NCI-H1930 (cell line): ENCODE measurements at regions not wholly inside any gene's neighbourhood (a gene's known extent, or its start where the extent isn't known, plus 50 kb on each side); places are given as distances from the start of the nearest gene placed in this dataset.
A peak's percentile ranks its signal among the peaks of the same experiment; 100 is the strongest.

Source experiments
- DNase-seq, 2 experiments: peaks; one replicate each; lab custom pipeline; 2025; lab: John Stamatoyannopoulos, UW

DNA sequence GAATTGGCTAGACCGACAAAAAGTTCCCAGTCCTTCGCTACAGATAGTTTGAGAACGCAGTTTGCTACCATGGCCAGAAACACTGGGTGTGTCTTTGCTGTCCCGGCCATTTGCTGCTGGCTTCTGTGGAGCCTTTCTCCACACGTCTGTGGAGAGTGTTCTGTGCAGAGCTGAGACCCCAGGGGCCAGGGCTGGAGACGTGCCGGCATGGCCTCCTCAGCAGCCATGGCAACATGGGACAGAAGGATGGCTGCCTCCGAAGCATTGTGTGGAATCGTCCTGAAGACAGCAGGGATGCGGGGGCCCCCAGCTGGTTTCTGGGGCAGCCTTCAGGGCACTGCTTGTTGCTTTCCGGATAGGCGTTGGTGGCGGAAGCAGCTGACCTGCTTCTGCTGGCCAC is 142.8 kb downstream of the GADD45G start:
- DNase-seq: no peak

DNA sequence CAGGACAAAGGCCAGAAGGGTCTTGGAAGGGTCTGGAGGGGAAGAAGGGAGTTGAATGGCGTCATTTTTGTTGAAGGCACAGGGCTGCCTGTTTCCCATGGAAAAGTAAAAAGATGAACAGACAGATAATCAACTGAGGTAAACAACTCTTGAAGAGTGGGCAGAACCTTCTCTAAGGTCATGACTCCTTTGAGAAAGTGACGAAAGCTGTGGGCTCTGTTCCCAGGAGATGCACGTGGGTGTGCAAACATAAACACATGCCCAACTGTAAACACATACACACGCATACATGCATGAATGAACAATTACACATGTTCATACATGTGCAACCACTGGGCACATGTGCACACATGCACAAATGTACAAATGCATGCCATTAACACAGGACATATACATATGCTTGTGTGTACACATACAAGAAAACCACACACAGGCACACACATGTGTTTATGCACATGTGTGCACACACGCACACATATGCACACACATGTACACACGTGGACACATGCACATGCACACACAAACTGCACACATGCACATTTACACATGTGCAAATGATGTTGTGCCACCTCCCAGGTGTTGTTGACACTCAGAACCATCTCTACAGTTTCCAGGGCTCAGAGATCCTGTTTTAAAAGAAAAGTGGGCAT is 143.3 kb downstream of the GADD45G start:
- no peak for DNase-seq

DNA sequence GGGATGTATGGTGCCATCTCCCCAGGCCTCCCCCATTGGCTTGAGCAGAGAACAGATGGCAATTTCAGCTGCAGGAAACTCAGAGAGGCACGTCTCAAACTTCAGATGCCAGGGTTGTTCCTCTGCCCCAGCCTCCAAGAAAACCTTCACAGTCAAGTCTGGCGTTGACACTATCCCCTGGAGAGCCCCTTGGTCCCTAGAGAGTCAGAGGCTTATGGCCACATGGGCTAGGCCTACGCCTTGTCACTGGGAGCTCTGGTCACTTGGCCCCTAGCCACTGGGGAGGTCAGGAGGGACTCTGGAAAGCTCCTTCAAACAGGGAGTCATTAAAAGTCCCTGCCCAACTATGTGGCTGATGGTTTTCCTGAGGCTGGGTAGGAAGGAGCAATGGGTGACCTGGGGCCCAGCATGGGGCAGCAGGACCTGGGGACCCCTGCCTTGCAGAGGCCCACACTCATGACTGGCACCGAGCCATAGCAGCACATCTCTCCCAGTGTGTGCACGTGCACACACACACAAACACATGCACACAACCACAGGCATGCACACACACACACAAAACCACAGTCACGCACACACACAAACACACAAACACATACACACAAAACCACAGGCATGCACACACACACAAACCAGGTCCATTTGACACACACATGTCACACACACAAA is 144.2 kb downstream of the GADD45G start:
- no peak for DNase-seq

DNA sequence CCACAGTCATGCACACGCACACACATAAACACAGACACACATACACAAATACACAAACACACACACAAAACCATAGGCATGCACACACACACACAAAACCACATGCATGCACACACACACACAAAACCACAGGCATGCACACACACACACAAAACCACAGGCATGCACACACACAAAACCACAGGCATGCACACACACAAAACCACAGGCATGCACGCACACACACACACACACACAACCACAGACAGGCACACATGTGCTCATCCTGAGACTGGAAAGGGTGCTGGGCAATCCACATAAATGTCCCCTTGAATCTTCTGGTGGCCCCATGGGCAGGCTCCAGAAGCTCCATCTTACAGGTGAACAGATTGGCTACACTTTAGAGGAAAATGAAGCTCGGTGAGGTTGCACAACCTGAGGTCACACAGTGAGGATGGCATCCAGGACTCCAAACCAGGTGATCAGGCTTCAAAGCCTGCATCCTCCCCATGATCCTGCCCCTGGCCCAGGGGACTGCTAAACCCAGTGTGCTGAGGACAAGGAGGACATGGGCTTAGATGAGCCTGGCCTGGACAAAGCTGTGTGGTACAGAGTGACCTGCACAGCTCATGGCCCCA is 144.8 kb downstream of the GADD45G start:
- no peak for DNase-seq

DNA sequence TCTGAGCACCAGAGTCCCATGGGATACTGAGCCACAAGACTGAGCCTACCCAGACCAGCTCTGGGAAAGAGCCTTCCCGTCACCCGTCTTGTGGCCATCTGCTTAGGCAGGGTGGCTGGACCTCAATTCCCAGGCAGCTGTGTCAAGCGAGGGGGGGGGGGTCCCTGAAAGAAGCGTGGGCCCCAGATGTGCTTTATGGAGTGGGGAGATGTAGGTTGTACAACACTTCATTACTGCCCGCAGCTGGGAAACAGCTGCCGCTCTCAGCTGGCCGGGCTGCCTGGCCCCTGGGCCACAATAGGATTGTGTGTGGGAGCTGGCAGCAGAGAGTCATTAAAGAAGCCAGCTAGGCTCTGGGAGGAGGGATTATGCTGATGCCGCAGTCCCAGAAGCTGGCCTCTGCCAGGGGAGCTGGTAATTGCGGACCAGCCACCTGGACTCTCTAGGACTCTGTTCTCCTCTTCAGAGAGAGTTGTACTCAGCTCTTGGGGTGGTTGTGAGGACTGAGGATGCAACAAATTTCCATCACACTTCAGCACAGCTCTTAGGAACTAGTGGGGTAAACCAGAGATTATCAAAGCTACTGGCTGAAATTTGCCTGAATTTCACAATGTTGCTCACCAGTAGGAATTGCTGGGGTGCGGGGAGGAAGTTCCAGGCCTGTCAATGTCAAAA is 145.4 kb downstream of the GADD45G start:
- no peak for DNase-seq

DNA sequence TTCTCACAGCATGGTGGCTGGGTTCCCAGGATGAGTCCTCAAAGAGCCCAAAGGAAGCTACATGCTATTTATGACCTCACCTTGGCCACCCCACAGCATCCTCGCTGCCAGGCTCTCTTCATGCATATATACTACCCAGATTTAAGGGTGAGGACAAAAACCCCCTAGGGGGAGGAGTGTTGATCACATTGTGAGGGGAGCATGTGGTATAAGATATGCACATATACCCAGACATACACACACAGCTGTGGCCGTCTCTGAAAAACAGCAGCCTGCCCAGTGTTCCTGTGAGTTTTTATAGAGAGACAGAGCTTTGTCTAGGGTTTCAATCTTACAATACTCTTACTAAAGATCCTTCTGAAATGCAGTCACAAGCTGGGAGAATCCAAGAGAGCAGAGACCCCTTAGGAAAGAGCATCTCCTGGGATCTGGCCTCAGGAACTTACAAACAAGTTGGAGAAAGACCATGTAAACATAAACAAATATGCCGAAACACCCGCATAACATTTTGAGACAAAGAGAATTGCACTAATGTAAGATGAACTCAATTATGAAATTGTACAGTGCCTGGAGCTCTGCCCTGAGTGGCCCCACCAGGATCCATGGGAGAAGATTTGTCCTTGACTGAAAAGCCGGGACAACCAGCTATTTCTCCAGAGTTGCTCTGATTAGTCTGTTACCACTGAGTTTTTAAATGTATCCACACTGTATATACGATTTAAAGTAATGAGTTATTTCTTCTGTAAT is 146.4 kb downstream of the GADD45G start:
- DNase-seq: no peak

DNA sequence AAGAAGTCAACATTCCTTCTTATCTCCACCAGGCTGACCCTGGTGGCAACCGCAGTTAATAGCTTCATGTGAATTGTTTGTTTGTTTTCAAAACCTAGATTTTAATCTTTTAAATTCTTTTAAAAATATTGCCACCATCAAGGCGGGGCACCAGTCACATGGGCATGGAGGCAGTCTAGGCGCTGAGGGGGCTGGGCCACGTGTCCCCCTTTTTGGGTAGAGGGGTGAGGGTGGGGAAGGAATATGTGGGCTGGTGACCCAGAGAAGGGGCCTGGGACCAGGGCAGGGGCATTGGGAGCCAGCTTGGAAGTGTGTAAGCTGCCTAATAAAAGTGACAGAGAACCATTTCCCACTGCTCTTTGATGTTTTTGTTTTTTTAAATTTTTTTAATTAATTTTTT is 147.3 kb downstream of the GADD45G start:
- DNase-seq: no peak

DNA sequence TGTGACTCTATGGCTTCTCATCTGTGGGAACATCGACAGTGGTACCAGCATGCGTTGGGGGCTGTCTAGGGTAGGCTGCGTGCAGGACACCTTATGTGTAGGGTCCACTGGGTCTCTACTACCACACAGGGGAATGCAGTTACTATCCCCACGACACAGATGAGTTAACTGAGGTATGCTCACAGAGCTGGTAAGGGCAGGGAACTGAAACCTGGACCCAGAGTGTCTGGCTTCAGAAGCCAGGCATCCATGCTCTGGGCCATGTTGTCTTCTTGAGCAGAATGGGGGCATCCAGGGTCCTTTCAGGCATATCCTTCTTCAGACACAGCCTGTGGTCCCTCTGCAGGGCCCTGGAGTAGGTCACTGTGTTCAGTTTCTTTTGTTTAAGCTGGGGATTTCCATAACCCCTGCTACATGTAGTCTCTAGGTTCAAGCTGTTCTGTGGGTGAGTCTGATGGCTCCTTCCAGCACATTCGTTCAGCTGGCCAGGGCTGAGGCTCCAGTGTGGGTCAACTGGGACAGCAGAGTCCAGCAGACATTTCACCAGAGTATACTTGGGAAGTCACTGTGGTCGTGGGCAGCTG is 148.8 kb downstream of the GADD45G start:
- no peak for DNase-seq

DNA sequence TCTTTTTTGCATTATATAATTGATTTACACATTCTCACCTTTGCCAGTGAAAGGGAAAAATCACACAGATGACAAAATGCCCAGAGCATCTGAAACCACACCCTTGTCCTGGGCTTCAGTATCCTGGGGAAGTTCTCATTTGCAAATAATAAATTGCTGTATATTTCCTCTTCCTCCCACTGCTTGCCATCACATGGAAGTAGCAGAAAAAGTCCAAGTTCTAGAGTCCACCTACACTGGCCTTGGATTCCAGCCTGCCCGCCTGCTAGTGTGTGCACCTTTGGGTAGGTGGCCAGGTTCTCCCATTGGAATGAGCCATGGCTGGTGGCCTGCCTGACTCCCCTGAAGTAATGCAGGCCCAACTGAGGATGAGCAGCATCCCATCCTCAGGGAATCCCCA is 149.4 kb downstream of the GADD45G start:
- DNase-seq: no peak

DNA sequence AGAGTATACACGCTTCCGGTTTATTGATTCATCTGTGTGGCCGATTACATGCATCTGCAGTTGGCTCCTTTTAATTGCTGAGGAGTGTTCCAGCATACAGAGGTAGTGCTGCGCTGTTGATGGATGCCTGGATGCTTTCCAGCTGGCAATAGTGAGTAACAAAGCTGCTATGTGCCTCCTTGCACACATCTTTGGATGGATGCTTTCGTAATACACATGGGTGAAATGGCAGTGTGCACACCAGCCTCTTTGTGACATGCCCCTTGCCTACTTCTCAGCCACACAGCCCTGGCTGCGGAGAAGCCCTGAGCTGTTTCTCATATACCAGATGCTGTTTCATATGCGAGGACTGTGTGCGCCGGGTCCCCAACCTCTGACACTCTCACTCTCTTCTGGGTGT is 151.0 kb downstream of the GADD45G start:
- no peak for DNase-seq

DNA sequence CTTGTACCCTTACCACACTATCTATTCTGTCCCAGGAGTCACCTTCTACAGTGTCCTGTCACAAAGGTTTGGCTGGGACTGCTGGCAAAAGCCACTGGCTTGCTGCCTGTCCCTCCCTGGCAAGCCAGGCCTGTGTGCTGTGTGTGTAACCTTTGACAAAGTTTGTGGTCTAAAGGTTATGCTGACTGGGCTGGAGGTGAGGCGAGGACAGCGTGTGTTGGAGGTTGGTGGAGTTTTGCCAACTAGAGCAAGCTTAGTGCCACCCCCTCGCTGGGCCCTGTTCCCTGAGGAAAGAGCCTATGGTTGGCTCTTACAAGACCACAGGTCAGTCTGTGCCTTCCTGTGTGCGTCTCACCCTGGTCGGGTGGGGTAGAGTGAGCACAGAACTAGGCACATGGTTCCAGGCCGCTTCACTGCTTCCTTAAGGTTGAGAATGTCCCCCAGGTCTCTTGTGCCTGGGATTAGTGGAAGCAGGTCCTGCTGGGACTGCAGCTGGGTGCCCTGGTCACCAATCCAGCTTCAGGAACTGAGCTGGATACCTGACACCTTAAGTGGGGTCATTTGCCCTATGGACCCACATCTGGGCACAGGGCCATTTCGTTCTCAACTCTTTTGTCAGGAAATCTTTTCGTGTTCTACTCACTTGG is 152.2 kb downstream of the GADD45G start:
- DNase-seq: no peak

DNA sequence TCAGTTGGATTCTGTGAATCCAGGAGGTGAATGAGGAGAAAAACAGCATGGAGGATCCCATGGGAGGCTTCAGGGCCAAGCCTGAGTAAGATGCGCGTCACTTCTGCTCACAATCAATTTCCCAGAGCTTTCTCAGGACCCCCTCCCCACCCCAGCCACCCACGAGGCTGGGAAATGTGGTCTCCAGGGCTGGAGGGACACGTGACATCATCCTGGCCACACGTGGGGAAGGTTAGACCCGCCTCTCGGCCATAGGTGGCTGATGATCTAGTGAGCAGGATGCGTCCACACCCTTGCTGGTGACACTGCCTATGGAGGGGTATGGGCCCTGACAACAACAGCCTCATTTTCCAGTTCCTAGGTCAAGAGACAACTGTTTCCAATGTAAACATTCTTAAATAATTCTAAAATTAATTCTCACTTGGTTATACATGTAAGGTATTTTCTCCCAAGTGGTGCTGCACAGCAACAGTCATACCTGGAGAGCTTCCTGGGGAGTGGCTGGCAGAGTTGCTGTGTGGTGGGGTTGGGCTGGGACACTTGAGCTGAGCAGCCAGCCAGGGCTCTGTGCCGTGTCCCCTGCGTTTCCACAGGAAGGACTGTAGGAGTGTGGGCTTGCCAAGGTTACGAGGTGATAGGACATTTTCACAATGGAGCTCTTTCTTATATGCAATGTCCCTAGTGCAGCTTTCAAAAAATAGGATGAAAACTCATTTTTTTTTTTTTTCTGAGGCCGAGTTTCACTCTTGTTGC is 153.1 kb downstream of the GADD45G start:
- DNase-seq: no peak

DNA sequence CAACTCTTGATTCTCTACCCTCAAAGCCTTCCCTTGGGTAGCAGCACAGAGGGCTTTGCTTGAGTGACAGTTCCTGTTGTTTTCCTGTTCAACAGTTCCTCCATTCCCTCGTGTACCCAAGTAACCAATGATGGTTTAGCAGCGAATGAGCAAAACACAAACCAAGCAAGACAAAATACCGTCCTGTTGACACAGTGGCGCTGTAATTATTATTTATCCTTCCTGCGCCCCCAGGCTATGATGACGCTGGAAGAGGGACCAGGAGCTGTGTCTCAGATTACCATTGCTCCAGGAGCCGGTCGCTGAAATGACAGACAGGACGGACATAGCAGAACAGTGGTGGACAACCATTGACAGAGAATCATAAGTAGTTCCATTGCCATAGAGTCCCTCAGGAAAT is 154.8 kb downstream of the GADD45G start:
- DNase-seq: peak; percentile 79 to 92

DNA sequence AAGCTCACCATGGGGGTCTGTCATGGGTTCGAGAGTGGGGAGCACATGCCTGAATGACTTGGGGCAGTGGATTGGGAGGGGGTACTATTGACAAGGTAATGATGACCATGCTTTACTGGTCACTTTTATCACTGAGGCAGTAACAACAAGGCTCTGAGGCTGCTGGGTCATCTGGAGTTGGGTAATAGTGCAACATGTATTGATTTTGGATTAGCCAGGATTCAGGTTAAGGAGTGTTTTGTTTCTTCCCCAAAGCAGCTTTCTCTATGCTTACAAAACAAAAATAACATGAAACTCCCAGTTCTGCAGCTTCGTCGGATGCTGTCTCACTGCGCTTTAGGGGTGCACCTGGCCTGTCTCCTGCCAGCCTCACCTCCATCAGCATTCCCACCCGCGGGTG is 155.3 kb downstream of the GADD45G start:
- no peak for DNase-seq

DNA sequence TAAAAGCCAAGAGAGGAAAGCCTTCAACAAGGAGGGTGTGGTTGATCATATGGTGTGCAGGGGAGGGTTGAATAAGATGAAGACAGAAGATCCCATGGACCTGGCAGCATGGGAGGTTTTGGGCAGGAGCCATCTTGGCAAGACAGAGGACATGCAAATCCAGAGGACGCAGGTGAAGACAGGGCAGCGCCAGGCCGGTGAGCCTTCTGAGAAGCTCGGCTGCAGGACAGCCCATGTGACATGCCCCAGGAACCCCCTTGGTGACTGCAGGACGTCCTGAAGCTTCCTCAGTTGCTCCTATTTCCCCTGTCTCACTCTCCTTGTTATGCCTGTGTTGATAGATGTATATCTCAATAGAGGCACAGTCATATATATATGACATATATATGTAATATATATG is 159.4 kb downstream of the GADD45G start:
- no peak for DNase-seq

DNA sequence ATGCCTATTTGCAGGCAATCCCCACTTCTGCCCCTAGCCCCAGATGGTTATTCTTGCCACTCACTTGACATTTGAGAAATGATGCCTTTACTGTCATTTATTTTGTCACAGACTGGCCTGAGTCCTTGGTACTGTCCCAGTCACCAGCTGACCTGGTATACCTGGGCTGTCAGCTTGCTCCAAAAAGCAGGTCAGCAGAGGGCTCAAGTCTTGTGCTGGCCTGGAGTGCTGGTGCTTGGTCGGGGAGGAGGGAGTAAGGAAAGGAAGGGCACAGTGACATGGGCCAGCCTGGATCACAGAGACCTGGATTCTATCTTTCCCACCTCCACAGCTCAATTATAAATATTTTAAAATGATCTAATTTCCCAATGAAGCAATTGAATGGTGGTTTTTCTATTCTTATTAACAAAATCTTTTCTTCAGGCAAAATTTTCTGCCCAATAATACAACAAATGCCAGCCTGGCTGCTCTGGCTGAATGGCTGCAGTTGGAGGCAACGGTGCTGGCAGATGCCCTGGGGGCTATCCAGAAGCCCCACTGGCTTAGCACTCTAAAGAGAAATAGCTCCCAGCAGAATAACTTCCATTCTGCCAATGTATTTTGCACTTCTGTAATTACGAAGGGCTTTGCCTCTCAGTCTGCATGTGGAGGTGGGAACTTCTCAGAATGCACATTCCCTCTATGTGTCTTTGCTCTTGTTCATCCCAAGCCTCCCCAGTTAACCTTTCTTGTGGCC is 160.6 kb downstream of the GADD45G start:
- no peak for DNase-seq

DNA sequence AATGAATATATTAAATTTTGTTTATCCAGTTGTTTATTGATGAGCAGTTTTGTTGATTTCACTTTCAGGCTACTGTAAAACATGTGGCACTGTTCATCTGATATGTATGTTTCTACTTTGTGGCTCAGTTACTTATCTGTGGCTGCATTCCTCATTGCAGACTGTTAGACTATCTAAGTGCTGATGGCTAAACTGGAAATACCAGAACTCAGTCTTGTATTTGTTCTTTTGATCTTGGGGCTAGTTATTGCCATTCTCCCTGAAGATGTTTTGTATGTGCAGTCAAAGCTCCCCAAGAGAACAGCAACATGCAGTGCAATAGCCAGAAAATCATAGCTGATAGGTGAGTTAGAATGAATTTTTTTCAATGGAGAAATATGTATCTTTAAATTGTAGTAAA is 162.2 kb downstream of the GADD45G start:
- DNase-seq: no peak

DNA sequence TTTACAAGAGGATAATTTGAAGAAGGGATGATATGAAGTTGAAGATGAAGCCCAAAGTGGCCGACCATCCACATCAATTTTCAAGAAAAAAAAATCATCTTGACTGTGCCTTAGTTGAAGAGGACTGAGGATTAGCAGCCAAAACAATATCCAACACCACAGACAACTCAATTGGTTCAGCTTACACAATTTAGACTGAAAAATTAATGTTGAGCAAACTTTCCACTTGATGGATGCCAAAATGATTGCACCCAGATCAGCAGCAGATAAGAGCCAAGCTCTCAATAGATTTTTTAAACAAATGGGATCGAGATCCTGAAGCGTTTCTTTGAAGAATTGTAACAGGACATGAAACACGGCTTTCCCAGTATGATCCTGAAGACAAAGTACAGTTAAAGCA is 163.2 kb downstream of the GADD45G start:
- no peak for DNase-seq

DNA sequence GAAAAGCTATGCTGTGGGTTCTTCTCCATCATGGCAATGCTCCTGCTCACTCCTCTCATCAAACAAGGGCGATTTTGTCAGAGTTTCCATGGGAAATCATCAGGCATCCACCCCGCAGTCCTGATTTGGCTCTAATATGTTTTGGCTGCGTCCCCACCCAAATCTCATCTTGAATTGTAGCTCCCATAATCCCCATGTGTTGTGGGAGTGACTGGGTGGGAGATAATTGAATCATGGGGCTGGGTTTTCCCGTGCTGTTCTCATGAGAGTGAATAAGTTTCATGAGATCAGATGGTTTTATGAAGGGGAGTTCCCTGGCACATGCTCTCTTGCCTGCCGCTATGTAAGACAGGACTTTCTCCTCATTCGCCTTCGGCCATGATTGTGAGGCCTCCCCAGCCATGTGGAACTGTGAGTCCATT is 163.8 kb downstream of the GADD45G start:
- no peak for DNase-seq
